WERI-Rb-1 (cell line): ENCODE measurements at regions not wholly inside any gene's neighbourhood (a gene's known extent, or its start where the extent isn't known, plus 50 kb on each side); places are given as distances from the start of the nearest gene placed in this dataset.

Source experiments
- DNase-seq: peaks from one replicate; pipeline ENCODE4 v3.0.0-alpha.2; 2020
- H3K27ac ChIP-seq: fragments of 250-450 bp; sonication (Bioruptor Pico); 2 replicates; pipeline ENCODE4 v1.5.1; 2020; ENCODE audit warnings: mild to moderate bottlenecking, moderate library complexity
- H3K27me3 ChIP-seq: fragments of 250-450 bp; sonication (Bioruptor Pico); 2 replicates; pipeline ENCODE4 v1.5.1; 2021; ENCODE audit warnings: mild to moderate bottlenecking, low read depth, moderate library complexity; ENCODE audit not compliant: insufficient read depth, severe bottlenecking
- H3K36me3 ChIP-seq: fragments of 250-450 bp; sonication (Bioruptor Pico); 2 replicates; pipeline ENCODE4 v1.5.1; 2020; ENCODE audit warnings: mild to moderate bottlenecking, moderate library complexity
- H3K4me3 ChIP-seq: 2 replicates; pipeline ENCODE4 v1.5.1; 2011; ENCODE audit warnings: low read depth, mild to moderate bottlenecking, control low read depth, low read length
- H3K9me3 ChIP-seq: fragments of 250-450 bp; sonication (Bioruptor Pico); 2 replicates; pipeline ENCODE4 v1.5.1; 2021; ENCODE audit warnings: mild to moderate bottlenecking, moderate library complexity; ENCODE audit not compliant: severe bottlenecking
- TF ChIP-seq, protein P1 (sequence below): IDR thresholded peaks from 2 replicates; pipeline ENCODE4 v1.5.1; 2011; ENCODE audit warnings: low read depth, mild to moderate bottlenecking, control low read depth, inconsistent platforms, low read length

DNA sequence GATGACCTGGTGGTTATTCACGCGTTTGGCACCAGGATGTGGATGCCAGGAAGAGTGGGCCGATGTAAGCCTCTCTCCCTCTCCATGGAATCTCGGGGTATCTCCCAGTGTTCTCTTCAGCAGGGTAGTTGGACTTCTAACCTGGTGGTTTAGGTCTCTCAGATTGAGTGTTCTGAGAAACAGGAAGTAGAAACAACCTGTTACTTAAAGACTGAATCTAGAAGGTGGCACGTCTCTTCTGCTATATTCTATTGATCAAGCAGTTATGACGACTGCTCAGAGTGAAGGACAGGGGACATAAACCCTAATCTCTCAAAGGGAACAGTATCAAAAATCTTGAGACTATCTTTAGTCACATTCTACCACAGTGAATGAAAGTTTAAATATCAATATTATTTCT lies 918.7 kb upstream of the PIK3C3 start:
- Histone ChIP-seq H3K27me3 (no peaks in the 10 kb centered on the region), H3K27ac (no peak overlapping the region), H3K9me3 (no peaks in the 10 kb centered on the region), H3K4me3 (no peak overlapping the region), H3K36me3 (no peaks in the 10 kb centered on the region)
- no peak for DNase-seq
- TF ChIP-seq, protein P1, sequence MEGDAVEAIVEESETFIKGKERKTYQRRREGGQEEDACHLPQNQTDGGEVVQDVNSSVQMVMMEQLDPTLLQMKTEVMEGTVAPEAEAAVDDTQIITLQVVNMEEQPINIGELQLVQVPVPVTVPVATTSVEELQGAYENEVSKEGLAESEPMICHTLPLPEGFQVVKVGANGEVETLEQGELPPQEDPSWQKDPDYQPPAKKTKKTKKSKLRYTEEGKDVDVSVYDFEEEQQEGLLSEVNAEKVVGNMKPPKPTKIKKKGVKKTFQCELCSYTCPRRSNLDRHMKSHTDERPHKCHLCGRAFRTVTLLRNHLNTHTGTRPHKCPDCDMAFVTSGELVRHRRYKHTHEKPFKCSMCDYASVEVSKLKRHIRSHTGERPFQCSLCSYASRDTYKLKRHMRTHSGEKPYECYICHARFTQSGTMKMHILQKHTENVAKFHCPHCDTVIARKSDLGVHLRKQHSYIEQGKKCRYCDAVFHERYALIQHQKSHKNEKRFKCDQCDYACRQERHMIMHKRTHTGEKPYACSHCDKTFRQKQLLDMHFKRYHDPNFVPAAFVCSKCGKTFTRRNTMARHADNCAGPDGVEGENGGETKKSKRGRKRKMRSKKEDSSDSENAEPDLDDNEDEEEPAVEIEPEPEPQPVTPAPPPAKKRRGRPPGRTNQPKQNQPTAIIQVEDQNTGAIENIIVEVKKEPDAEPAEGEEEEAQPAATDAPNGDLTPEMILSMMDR = no peak

GRCh38 chr18:41034413-41034812 lies 920.6 kb upstream of the PIK3C3 start:
- Histone ChIP-seq H3K9me3 (no peaks in the 10 kb centered on the region), H3K36me3 (no peaks in the 10 kb centered on the region), H3K27me3 (no peaks in the 10 kb centered on the region), H3K4me3 (no peak overlapping the region), H3K27ac (no peak overlapping the region)
- TF ChIP-seq, protein P1 = no peak
- DNase-seq = no peak

DNA sequence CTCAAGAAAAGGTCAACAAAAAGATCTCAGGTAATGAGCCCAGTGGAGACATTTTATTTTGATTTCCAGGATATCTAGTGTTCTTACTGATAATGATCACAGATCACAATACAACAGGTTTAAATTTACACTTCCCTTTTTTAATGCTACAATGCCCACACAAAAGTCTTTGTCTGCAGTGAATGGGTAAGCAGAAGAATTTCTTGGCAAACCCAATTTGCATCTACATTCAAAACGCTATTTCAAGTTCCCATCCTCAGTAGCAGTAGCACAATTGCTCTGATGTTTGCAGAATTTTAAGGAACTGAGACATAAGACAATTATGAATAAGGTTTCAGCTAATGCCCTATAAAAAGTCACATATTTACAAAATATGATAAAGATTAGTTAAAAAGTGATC lies 929.4 kb upstream of the PIK3C3 start:
- Histone ChIP-seq H3K36me3 (no peaks in the 10 kb centered on the region), H3K27ac (no peak overlapping the region), H3K4me3 (no peak overlapping the region), H3K27me3 (no peaks in the 10 kb centered on the region), H3K9me3 (no peaks in the 10 kb centered on the region)
- TF ChIP-seq, protein P1 = no peak
- no peak for DNase-seq

GRCh38 chr18:41024792-41025191 lies 930.2 kb upstream of the PIK3C3 start:
- H3K27ac ChIP-seq = no peak overlapping the region
- no peak overlapping the region for H3K4me3 ChIP-seq
- no peaks in the 10 kb centered on the region for H3K27me3 ChIP-seq
- TF ChIP-seq, protein P1 = no peak
- no peaks in the 10 kb centered on the region for H3K36me3 ChIP-seq
- no peaks in the 10 kb centered on the region for H3K9me3 ChIP-seq
- DNase-seq = no peak

DNA sequence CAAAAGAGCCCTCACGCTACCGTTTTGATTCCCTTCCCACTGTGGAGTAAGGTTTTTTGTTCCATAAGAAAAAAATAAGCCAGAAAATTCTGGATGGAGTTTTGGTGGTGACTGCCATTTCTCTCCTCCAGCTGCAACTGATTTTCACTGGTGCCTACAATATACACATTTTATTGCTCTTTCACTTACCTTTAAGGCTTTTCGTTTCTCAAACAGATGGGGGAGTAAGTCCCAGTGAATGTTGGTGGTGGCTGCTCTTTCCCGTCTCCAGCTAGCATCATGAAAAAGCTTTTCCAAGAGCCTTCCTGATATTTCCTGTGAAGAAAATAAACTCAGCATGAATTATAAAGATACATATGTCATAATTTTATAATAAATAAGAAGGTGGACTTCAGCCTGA lies 932.5 kb upstream of the PIK3C3 start:
- Histone ChIP-seq H3K4me3 (no peak overlapping the region), H3K9me3 (no peaks in the 10 kb centered on the region), H3K27me3 (no peaks in the 10 kb centered on the region), H3K27ac (no peak overlapping the region), H3K36me3 (no peaks in the 10 kb centered on the region)
- no peak for DNase-seq
- TF ChIP-seq, protein P1 = no peak

DNA sequence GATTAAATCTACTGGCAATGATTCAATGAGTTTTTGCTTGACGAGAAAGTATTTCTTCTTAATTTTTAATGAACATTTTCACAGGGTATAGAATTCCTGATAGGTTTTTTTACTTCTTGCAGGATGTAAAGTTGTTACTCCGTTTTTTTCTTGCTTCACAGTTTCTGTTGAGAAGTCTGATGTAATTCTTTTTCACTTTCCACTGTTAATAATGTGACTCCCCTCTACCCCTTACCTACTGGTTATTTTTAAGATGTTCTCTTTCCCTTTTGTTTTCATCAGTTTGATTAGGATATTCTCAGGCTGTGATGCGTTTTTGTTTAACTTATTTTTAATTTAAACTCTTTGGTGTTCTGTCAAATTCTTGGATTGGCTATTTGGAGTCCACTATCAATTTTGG lies 933.9 kb upstream of the PIK3C3 start:
- no peaks in the 10 kb centered on the region for H3K36me3 ChIP-seq
- H3K4me3 ChIP-seq = no peak overlapping the region
- H3K27ac ChIP-seq = no peak overlapping the region
- TF ChIP-seq, protein P1 = no peak
- no peak for DNase-seq
- no peaks in the 10 kb centered on the region for H3K27me3 ChIP-seq
- H3K9me3 ChIP-seq = no peaks in the 10 kb centered on the region
